ENCODE measurements at regions not wholly inside any gene's neighbourhood (a gene's known extent, or its start where the extent isn't known, plus 50 kb on each side); places are given as distances from the start of the nearest gene placed in this dataset.

DNA sequence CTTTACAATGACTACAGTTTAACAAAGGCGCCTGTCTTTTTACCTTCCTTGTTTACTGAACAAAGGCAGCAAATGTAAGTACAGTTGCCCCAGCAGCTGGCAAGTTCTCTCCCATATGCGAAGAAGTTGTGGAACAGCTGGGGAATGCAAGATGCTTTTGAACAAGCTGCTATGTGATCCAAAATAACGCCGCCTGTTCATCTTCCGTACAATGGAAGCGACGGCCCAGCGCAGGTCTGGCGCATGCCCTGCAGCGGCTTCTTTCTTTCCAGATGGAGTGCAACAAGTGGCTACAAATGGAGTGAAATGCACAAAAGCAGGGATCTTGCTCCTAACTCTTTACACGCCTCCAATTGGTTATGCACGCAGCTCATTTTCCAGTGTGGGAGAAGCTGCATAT is 97.0 kb upstream of the SVIL start:
- TF ChIP-seq, protein P1, sequence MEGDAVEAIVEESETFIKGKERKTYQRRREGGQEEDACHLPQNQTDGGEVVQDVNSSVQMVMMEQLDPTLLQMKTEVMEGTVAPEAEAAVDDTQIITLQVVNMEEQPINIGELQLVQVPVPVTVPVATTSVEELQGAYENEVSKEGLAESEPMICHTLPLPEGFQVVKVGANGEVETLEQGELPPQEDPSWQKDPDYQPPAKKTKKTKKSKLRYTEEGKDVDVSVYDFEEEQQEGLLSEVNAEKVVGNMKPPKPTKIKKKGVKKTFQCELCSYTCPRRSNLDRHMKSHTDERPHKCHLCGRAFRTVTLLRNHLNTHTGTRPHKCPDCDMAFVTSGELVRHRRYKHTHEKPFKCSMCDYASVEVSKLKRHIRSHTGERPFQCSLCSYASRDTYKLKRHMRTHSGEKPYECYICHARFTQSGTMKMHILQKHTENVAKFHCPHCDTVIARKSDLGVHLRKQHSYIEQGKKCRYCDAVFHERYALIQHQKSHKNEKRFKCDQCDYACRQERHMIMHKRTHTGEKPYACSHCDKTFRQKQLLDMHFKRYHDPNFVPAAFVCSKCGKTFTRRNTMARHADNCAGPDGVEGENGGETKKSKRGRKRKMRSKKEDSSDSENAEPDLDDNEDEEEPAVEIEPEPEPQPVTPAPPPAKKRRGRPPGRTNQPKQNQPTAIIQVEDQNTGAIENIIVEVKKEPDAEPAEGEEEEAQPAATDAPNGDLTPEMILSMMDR (IDR thresholded peaks at IDR 0.05) = no peak
- TF ChIP-seq POLR2A (IDR thresholded peaks at IDR 0.05) = no peak

Data from adrenal gland (tissue), 5 donors.